Loucy (cell line): ENCODE measurements at regions not wholly inside any gene's neighbourhood (a gene's known extent, or its start where the extent isn't known, plus 50 kb on each side); places are given as distances from the start of the nearest gene placed in this dataset.

Experiments
- CTCF ChIP-seq: fragments of 200-600 bp; sonication (generic); conservative IDR thresholded peaks from 2 replicates; pipeline ENCODE4 v1.5.1; 2014; ENCODE audit warnings: mild to moderate bottlenecking, antibody characterized with exemption, low read length
- EZH2phosphoT487 ChIP-seq: fragments of 200-600 bp; IDR thresholded peaks from 2 replicates; pipeline ENCODE4 v1.6.1; 2018; ENCODE audit warnings: antibody characterized with exemption, mild to moderate bottlenecking, moderate library complexity, borderline replicate concordance

- TF ChIP-seq CTCF = no peak
- no peak for TF ChIP-seq EZH2phosphoT487
These were observed 374.7 kb downstream of the LNPK start for GRCh38 chr2:175627405-175627804.
